Liver (tissue), 3 donors: ENCODE measurements at regions not wholly inside any gene's neighbourhood (a gene's known extent, or its start where the extent isn't known, plus 50 kb on each side); places are given as distances from the start of the nearest gene placed in this dataset.

ENCODE experiments used
- ATF3 ChIP-seq: IDR thresholded peaks from 2 replicates; pipeline ENCODE4 v1.6.1; 2016; ENCODE audit warnings: antibody characterized with exemption
- CTCF ChIP-seq: fragments of 150-350 bp; IDR thresholded peaks from 2 replicates; pipeline ENCODE4 v1.5.1; 2017; ENCODE audit warnings: improper control_type of control experiment, low read depth, low read length; ENCODE audit not compliant: missing input control
- REST ChIP-seq: IDR thresholded peaks from 2 replicates; pipeline ENCODE4 v1.6.1; 2016; ENCODE audit warnings: antibody characterized with exemption, mild to moderate bottlenecking
- donor health status: healthy.
- donor health status: healthy.

DNA sequence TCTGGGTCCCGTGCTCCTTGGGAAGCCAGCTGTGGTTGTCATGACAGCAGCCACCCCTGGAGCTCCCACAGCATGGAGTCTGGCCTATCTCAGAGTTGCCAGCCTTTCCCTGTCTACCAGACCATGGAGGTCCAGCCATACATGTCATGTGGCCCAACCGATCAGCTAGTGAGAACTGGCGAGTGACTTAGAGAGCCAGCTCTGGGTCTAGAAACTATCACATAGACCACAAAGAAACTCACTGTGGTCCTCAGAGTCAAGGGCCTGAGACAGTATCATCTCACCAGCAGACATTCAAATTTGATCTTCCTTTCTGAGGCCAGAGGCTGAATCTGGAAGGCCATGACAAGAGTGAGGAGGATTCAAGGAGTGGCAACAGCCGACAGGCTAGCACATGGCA lies 223.3 kb upstream of the GPR26 start:
- TF ChIP-seq CTCF (no peak), REST (no peak), ATF3 (no peak)
